ENCODE measurements at regions not wholly inside any gene's neighbourhood (a gene's known extent, or its start where the extent isn't known, plus 50 kb on each side); places are given as distances from the start of the nearest gene placed in this dataset.
"Not testable (repeated sequence)": the region's sequence is repeated elsewhere in the genome, so short reads cannot be mapped to it uniquely, and the experiment has no call there.

GRCh38 chr2:131738996-131739434, 211.3 kb downstream of the CCDC74A start:
- DNase-seq (ENCODE audit: low spot score), result not testable (repeated sequence)

- no peak for DNase-seq (ENCODE audit: low spot score)
Observed at GRCh38 chr2:131753640-131754561, 226.2 kb downstream of the CCDC74A start.

GRCh38 chr2:131754929-131755720, 227.4 kb downstream of the CCDC74A start:
- no peak for DNase-seq (ENCODE audit: low spot score)

- DNase-seq (ENCODE audit: low spot score), result no peak
Observed at GRCh38 chr2:131756141-131756907, 228.6 kb downstream of the CCDC74A start.

GRCh38 chr2:131758941-131759340, 231.3 kb downstream of the CCDC74A start:
- DNase-seq (ENCODE audit: low spot score), result not testable (repeated sequence)

GRCh38 chr2:131774955-131775555, 247.4 kb downstream of the CCDC74A start:
- not testable (repeated sequence) for DNase-seq (ENCODE audit: low spot score)

- not testable (repeated sequence) for DNase-seq (ENCODE audit: low spot score)
Observed at GRCh38 chr2:131775903-131776506, 248.3 kb downstream of the CCDC74A start.

- DNase-seq (ENCODE audit: low spot score), result not testable (repeated sequence)
Observed at GRCh38 chr2:131780446-131780845, 252.8 kb downstream of the CCDC74A start.

GRCh38 chr2:131801210-131801744, 273.6 kb downstream of the CCDC74A start:
- DNase-seq (ENCODE audit: low spot score), result no peak

GRCh38 chr2:131801745-131802350, 274.2 kb downstream of the CCDC74A start:
- DNase-seq (ENCODE audit: low spot score), result peak; percentile 53

GRCh38 chr2:131802351-131802836, 274.7 kb downstream of the CCDC74A start:
- not testable (repeated sequence) for DNase-seq (ENCODE audit: low spot score)

- DNase-seq (ENCODE audit: low spot score), result not testable (repeated sequence)
Observed at GRCh38 chr2:131803237-131803636, 275.5 kb downstream of the CCDC74A start.

- not testable (repeated sequence) for DNase-seq (ENCODE audit: low spot score)
Observed at GRCh38 chr2:131812605-131813004, 284.9 kb downstream of the CCDC74A start.

- DNase-seq (ENCODE audit: low spot score), result not testable (repeated sequence)
Observed at GRCh38 chr2:131813378-131813777, 285.7 kb downstream of the CCDC74A start.

- DNase-seq (ENCODE audit: low spot score), result not testable (repeated sequence)
Observed at GRCh38 chr2:131818267-131818973, 290.7 kb downstream of the CCDC74A start.

- DNase-seq (ENCODE audit: low spot score), result not testable (repeated sequence)
Observed at GRCh38 chr2:131822237-131822721, 294.6 kb downstream of the CCDC74A start.

- DNase-seq (ENCODE audit: low spot score), result not testable (repeated sequence)
Observed at GRCh38 chr2:131823058-131823457, 295.4 kb downstream of the CCDC74A start.

- not testable (repeated sequence) for DNase-seq (ENCODE audit: low spot score)
Observed at GRCh38 chr2:131824986-131825385, 297.3 kb downstream of the CCDC74A start.

- no peak for DNase-seq (ENCODE audit: low spot score)
Observed at GRCh38 chr2:131827481-131828163, 299.9 kb downstream of the CCDC74A start.
